GM21723 (cell line): ENCODE measurements at regions not wholly inside any gene's neighbourhood (a gene's known extent, or its start where the extent isn't known, plus 50 kb on each side); places are given as distances from the start of the nearest gene placed in this dataset.

ENCODE experiments used
- ATAC-seq: cut with Tn5 transposase; IDR thresholded peaks from one replicate; pipeline ENCODE4 v1.9.1; 2021; ENCODE audit warnings: mild to moderate bottlenecking, moderate library complexity; ENCODE audit not compliant: unreplicated experiment

GRCh38 chr2:128447538-128447995 lies 128.9 kb upstream of the HS6ST1 start:
- no peak for ATAC-seq

DNA sequence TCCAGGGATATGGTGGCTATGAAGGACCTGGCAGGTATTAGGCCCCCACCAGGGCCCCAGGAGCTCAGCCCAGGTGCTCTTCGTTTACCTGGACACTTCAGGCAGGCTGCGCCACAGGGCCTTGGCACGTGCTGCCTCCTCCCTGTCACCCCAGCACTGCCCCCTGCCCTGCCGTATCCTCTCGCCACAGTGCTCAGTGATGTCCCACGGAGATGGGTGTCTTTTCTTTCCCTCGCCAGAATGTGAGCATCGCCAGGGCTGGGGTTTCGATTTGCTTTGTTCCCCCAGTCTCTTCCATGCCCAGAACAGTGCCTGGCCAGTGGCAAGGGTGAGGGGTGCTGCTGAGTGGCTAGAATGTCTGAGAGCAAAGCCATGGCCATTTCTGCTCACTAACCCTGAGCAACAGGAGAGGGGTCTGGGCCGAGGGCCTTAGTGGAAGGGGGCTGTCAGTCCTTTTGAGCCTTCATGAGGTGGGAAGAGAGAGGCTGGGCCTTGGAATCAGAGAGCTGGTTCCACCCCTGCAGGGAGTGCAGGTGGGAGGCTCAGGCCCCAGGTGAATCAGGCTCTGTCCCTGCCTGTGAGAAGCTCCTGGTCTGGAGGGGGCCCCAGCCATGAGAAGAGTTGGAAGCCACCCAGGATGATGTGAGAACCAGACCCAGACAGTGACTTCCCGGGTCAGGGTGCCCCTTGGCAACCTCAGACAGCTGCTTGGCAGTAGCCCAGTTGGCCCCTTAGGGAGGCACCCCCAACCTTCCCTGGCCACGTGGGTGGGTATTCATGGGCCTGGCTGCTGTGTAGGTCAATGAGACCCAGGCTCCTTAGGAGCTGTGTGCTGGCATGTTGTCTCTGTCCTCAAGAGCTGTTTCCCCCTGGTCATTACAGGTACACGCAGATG lies 129.9 kb upstream of the HS6ST1 start:
- no peak for ATAC-seq

- no peak for ATAC-seq
Measured at GRCh38 chr2:128449226-128450061, 130.8 kb upstream of the HS6ST1 start.

- no peak for ATAC-seq
Measured at GRCh38 chr2:128450211-128451024, 131.8 kb upstream of the HS6ST1 start.

- ATAC-seq = no peak
Measured at GRCh38 chr2:128451084-128452023, 132.7 kb upstream of the HS6ST1 start.

DNA sequence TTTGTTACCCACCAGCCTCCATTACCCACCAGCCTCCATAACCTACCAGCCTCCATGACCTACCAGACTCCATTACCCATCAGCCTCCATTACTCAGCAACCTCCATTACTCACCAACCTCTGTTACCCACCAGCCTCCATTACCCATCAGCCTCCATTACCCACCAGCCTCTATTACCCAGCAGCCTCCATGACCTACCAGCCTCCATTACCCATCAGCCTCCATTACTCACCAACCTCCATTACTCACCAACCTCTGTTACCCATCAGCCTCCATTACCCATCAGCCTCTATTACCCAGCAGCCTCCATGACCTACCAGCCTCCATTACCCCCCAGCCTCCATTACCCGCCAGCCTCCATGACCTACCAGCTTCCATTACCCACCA lies 133.3 kb upstream of the HS6ST1 start:
- ATAC-seq = no peak

GRCh38 chr2:128452536-128453530 lies 134.2 kb upstream of the HS6ST1 start:
- no peak for ATAC-seq

DNA sequence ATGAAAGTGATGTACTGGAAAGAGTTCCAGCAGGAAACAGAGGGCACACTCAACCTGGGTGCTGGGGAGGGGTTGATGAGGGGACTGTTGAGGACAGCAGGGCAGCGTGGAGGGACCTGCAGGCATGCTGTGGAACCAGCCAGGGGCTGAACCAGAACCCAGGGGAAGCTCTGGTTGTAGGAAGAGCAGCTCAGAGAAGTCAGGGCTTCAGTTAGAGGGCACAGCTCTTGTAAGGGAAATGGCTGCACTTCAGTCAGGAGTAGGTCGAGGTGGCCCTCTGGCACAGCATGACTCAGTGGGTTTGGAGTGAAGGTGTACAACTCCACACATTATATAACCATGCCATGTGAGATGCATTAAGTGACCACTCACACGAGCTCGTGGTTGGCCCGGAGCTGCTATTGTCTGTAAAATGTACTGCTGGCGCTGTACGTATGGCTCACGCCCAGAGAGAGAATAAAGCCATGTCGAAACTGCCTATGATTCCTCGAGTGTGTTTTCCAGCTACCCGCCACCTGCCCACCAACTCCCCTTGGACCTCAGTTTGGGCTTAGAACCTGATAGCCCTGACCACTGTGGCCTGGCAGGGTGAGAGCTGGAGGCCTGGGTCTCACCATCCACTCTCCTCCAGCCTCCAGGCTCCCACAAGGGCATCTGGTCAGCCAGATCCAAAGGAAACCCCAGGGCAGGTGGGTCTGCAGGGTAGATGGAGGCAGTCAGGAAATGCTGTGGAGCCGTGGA lies 136.5 kb upstream of the HS6ST1 start:
- ATAC-seq = no peak

DNA sequence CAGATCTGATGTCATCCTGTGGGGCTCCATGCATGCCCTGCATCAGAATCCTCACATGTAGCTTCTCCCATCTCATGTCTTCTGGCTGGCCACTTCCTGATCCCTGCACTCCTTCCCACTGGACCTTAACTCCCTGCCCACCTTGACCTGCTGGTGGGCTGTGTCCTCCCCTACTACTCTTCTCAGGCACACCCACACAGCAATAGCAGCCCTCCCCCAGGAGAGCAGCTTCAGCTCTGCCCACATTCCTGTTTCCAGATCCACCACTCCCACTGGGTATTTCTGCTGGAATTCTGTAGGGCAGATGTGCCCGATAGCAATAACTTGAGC lies 137.0 kb upstream of the HS6ST1 start:
- no peak for ATAC-seq

DNA sequence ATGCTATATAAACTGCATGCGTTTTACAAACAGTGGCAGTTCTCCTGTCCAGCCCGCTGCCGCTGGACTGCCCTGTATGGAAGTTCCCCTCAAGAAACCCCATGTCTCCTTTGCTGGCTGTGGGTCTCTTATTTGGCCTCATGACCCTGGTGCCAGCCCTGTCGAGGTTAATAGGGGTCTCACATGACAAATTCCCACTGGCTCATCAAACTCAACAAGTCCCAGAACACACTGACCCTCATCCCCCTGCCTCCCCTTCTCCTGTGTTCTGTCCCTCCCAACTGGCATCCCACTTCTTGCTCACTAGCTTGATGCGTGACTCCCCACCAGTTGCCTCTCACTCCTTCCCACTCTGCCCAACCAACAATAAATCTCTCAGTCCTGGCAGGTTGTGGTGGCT lies 137.6 kb upstream of the HS6ST1 start:
- ATAC-seq = no peak

DNA sequence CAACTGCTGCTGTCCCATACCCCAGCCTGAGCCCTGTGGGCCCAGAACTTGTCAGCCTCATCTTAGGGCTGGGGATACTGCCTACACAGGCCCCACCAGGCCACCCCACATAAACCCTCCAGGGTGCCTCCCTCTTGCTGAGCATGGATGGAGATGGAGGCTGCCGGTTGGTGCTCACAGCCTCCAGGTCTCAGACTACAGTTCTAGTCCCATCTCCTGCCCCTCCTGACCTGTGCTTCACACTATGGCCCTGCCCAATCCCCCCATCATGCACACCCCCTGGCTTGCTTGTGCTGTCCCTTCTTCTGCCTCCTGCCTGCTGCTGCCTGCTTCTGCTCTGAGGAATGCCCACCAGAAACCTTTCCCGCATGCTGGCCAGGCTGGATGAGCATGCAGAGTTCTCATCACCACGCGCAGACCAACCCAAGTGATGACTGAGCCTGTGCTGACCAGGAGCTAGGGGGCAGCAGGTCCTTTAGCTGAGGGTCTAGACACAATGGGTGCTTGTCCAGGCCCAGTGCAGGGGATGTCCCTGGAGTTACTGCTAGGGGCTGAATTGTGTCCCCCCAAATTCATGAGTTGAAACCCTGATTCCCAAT lies 138.4 kb upstream of the HS6ST1 start:
- no peak for ATAC-seq

DNA sequence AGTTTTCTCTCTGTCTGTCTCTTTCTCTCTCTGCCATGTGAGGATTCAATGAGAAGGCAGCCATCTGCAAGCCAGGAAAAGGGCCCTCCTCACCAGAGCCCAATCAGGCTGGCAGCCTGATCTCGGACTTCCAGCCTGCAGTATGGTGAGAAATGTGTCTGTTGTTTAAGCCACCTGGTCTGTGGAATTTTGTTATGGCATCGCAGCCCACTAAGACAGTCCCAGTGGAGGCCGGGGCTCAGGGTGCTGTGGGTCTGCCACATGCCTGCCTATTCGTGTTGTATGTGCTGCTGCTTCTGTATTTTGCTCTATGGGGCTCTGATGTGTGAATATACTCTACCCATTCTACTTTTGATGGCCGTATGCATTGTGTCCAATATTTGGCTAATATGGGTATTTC lies 139.0 kb upstream of the HS6ST1 start:
- no peak for ATAC-seq

- ATAC-seq = no peak
Measured at GRCh38 chr2:128458505-128458904, 139.8 kb upstream of the HS6ST1 start.

DNA sequence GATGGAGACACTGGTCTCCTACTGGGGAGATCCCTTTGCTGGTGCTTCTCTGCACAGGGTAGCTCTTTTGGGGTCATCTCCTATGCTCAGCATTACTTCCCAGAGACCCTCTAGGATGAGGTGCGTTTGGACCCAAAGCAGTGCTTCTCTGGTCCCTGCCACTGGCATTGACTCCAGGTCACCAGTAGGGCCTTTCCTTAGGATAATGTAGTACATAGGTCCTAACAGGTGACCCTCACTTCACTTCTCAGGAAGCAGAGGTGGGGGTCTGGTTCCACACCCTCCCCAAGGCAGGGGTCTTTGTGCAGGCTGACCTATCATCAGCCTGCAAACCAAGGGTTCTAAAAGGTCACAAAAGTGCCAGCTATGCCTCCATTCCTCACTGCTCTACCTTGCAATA lies 145.8 kb upstream of the HS6ST1 start:
- ATAC-seq = no peak

- no peak for ATAC-seq
Measured at GRCh38 chr2:128465246-128466170, 146.8 kb upstream of the HS6ST1 start.

DNA sequence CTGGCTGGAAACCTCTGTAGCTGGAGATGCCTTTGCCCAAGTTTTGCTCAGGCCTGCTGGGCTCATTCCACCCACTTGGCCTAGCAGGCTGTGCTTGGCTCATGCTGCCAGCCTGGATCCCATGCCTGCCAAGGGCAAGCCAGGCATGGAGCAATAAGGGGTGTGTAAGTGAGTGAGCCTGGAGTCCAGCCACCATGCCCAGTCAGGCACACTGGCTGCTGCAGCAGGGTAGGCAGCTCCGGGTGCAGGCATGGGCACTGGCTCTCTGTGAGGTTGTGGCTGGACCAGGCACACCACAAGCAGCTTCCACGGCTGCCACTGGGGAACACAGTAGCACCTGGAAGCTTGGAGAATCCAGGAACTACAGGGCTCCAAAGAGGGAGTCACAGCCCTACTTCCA lies 147.7 kb upstream of the HS6ST1 start:
- ATAC-seq = no peak

GRCh38 chr2:128466776-128467175 lies 148.1 kb upstream of the HS6ST1 start:
- ATAC-seq = no peak
